ENCODE measurements at regions not wholly inside any gene's neighbourhood (a gene's known extent, or its start where the extent isn't known, plus 50 kb on each side); places are given as distances from the start of the nearest gene placed in this dataset.

GRCh38 chr12:92356425-92356824, 210.8 kb upstream of the BTG1 start:
- Histone ChIP-seq H3K27me3 (no peaks in the 10 kb centered on the region), H3K9me3 (no peaks in the 10 kb centered on the region), H3K36me3 (no peaks in the 10 kb centered on the region), H3K4me1 (no peaks in the 10 kb centered on the region), H3K27ac (no peak overlapping the region), H3K4me3 (no peak overlapping the region), H3K9ac (ENCODE audit: low read depth in 2 of 2, low read length in 2 of 2) (no peak overlapping the region)
- intact Hi-C loops (cut with DNase I): no loop called here
- no peak for TF ChIP-seq CTCF (IDR thresholded peaks at IDR 0.05)
- DNase-seq: no peak

GRCh38 chr12:92349635-92350034, 204.0 kb upstream of the BTG1 start:
- TF ChIP-seq CTCF (IDR thresholded peaks at IDR 0.05): no peak
- no peak overlapping the region for H3K4me3 ChIP-seq
- intact Hi-C loops (cut with DNase I): no loop called here

GRCh38 chr12:92342574-92342973, 196.9 kb upstream of the BTG1 start:
- no peaks in the 10 kb centered on the region for H3K36me3 ChIP-seq
- TF ChIP-seq CTCF (IDR thresholded peaks at IDR 0.05): no peak
- no peak overlapping the region for H3K27ac ChIP-seq
- intact Hi-C loops (cut with DNase I): no loop called here
- no peak overlapping the region for H3K9ac ChIP-seq (ENCODE audit: low read depth in 2 of 2, low read length in 2 of 2)
- H3K9me3 ChIP-seq: no peaks in the 10 kb centered on the region
- H3K4me1 ChIP-seq: no peaks in the 10 kb centered on the region
- H3K4me3 ChIP-seq: no peak overlapping the region
- DNase-seq: no peak
- no peaks in the 10 kb centered on the region for H3K27me3 ChIP-seq

More at GRCh38 chr12:92349635-92350034, 204.0 kb upstream of the BTG1 start:
- Histone ChIP-seq H3K27ac (no peak overlapping the region), H3K27me3 (no peaks in the 10 kb centered on the region), H3K4me1 (no peaks in the 10 kb centered on the region), H3K9ac (ENCODE audit: low read depth in 2 of 2, low read length in 2 of 2) (no peak overlapping the region), H3K36me3 (no peaks in the 10 kb centered on the region), H3K9me3 (no peaks in the 10 kb centered on the region)
- no peak for DNase-seq

- Histone ChIP-seq H3K36me3 (no peaks in the 10 kb centered on the region), H3K27me3 (no peaks in the 10 kb centered on the region), H3K4me3 (no peak overlapping the region), H3K4me1 (peaks cover 6% of the 10 kb centered on the region), H3K9me3 (no peaks in the 10 kb centered on the region), H3K27ac (peak overlapping the region; percentile 56), H3K9ac (ENCODE audit: low read depth in 2 of 2, low read length in 2 of 2) (peak overlapping the region in 1 of 2 donors; percentile 30)
- no peak for DNase-seq
- intact Hi-C loops (cut with DNase I): no loop called here
- no peak for TF ChIP-seq CTCF (IDR thresholded peaks at IDR 0.05)
These were observed 195.5 kb upstream of the BTG1 start for GRCh38 chr12:92341065-92341668.

- Histone ChIP-seq H3K27ac (no peak overlapping the region), H3K36me3 (no peaks in the 10 kb centered on the region), H3K9me3 (no peaks in the 10 kb centered on the region), H3K9ac (ENCODE audit: low read depth in 2 of 2, low read length in 2 of 2) (peak overlapping the region in 1 of 2 donors; percentile 30), H3K27me3 (no peaks in the 10 kb centered on the region), H3K4me1 (peaks cover 7% of the 10 kb centered on the region), H3K4me3 (no peak overlapping the region)
- intact Hi-C loops (cut with DNase I): no loop called here
- no peak for DNase-seq
- no peak for TF ChIP-seq CTCF (IDR thresholded peaks at IDR 0.05)
These were observed 194.9 kb upstream of the BTG1 start for GRCh38 chr12:92340441-92341064.

All from colonic mucosa (tissue), 4 donors.